ENCODE measurements at regions not wholly inside any gene's neighbourhood (a gene's known extent, or its start where the extent isn't known, plus 50 kb on each side); places are given as distances from the start of the nearest gene placed in this dataset.

- TF ChIP-seq POLR2AphosphoS5 (IDR thresholded peaks at IDR 0.05; ENCODE audit: low read depth, low read length), result no peak
- TF ChIP-seq, protein P1, sequence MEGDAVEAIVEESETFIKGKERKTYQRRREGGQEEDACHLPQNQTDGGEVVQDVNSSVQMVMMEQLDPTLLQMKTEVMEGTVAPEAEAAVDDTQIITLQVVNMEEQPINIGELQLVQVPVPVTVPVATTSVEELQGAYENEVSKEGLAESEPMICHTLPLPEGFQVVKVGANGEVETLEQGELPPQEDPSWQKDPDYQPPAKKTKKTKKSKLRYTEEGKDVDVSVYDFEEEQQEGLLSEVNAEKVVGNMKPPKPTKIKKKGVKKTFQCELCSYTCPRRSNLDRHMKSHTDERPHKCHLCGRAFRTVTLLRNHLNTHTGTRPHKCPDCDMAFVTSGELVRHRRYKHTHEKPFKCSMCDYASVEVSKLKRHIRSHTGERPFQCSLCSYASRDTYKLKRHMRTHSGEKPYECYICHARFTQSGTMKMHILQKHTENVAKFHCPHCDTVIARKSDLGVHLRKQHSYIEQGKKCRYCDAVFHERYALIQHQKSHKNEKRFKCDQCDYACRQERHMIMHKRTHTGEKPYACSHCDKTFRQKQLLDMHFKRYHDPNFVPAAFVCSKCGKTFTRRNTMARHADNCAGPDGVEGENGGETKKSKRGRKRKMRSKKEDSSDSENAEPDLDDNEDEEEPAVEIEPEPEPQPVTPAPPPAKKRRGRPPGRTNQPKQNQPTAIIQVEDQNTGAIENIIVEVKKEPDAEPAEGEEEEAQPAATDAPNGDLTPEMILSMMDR (IDR thresholded peaks at IDR 0.05), result no peak
Observed at GRCh38 chr6:103798166-103798565, 1061.6 kb downstream of the HACE1 start.

Measured in Panc1 (cell line).